Kidney (tissue), 13 donors: ENCODE measurements at regions not wholly inside any gene's neighbourhood (a gene's known extent, or its start where the extent isn't known, plus 50 kb on each side); places are given as distances from the start of the nearest gene placed in this dataset.
A peak's percentile ranks its signal among the peaks of the same experiment; 100 is the strongest.

Experiments
- DNase-seq, 5 donors: peaks; one replicate each; pipeline ENCODE4 v3.0.0-alpha.2; 2013 to 2020
- FAIRE-seq: peaks from 2 replicates; lab custom pipeline; 2012; peaks lifted over from hg19 to GRCh38; lab: Jason Lieb, UNC
- H3K27ac ChIP-seq, 2 donors: one replicate each; pipeline ENCODE4 v1.7.0; 2013; ENCODE audit warnings: low read depth in 2 of 2, low read length in 2 of 2, inconsistent platforms in 1 of 2
- H3K27me3 ChIP-seq: one replicate; pipeline ENCODE4 v1.7.1; 2013; ENCODE audit warnings: low read length, inconsistent platforms; ENCODE audit not compliant: control insufficient read depth, insufficient read depth
- H3K36me3 ChIP-seq, 3 donors: one replicate each; pipeline versions ENCODE4 v1.7.0 to v1.7.1; 2013; ENCODE audit warnings: low read length in 3 of 3, control low read depth in 1 of 3, inconsistent platforms in 1 of 3; ENCODE audit not compliant: insufficient read depth in 3 of 3, control insufficient read depth in 2 of 3
- H3K4me1 ChIP-seq, 3 donors: one replicate each; pipeline versions ENCODE4 v1.7.0 to v1.7.1; 2013; ENCODE audit warnings: low read length in 3 of 3, inconsistent platforms in 1 of 3, low read depth in 1 of 3; ENCODE audit not compliant: control insufficient read depth in 2 of 3, insufficient read depth in 2 of 3
- H3K4me3 ChIP-seq, 3 donors: one replicate each; pipeline versions ENCODE4 v1.7.0 to v1.8.1; 2013; ENCODE audit warnings: low read length in 3 of 3, control low read depth in 1 of 3, inconsistent platforms in 1 of 3
- H3K9ac ChIP-seq, 3 donors: one replicate each; pipeline versions ENCODE4 v1.7.0 to v1.7.1; 2013; ENCODE audit warnings: low read length in 3 of 3, control low read depth in 1 of 3, inconsistent platforms in 1 of 3
- H3K9me3 ChIP-seq, 3 donors: one replicate each; pipeline versions ENCODE4 v1.7.0 to v1.7.1; 2013; ENCODE audit warnings: low read length in 3 of 3, control low read depth in 1 of 3, inconsistent platforms in 1 of 3; ENCODE audit not compliant: control insufficient read depth in 2 of 3, insufficient read depth in 1 of 3
- intact Hi-C: fragments of 100-400 bp; cut with DNase I; formaldehyde crosslinking; loops from one replicate; pipeline ENCODE4 v1.11.1; 2022
- TF ChIP-seq, protein P1 (sequence below): IDR thresholded peaks from 3 replicates; pipeline ENCODE4 v1.5.1; 2012; ENCODE audit warnings: mild to moderate bottlenecking, moderate library complexity, borderline replicate concordance; ENCODE audit not compliant: insufficient read depth; ENCODE audit errors: extremely low read depth
- donor health status: control.
- donor health status: control.
- donor health status: control.
- donor health status: control.
- donor health status: control.
- donor health status: DM: yes; HTN: yes; CAD: no.
- donor health status: Normal renal cell carcinoma (clear cell type).

DNA sequence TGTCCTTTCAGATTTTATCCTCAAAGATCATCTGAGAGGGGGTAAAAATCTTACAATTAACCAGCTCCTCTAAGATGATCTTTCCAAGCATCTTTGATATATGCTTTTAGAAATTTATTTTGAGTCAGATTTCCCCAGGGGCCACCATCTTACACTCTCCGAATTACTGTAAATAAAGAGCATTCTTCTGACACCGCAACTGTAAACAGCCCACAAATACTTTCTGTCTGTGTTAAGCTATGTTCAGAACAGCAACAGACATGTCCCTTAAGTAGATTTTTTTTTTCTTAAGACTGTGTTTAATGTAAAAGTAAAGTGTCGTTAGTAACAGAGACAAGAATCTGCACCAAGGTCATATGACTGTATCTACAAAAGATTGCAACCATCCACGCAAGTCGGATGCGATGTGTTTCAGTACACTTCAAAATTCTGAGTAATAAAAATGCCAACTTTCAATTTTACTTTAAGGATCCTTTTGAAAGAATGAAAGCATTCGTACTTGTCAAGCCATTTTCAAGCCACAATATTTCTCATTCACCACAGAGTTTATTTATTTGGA lies 159.0 kb upstream of the KCNH8 start:
- DNase-seq (no peak), FAIRE-seq (no peak)
- intact Hi-C loops: no loop called here
- Histone ChIP-seq H3K9me3 (peaks cover 0 to 2% (median 0%) of the 10 kb centered on the region in 3 donors), H3K9ac (no peak overlapping the region), H3K36me3 (no peaks in the 10 kb centered on the region), H3K4me1 (no peaks in the 10 kb centered on the region), H3K4me3 (no peak overlapping the region), H3K27me3 (no peaks in the 10 kb centered on the region), H3K27ac (no peak overlapping the region)
- TF ChIP-seq, protein P1, sequence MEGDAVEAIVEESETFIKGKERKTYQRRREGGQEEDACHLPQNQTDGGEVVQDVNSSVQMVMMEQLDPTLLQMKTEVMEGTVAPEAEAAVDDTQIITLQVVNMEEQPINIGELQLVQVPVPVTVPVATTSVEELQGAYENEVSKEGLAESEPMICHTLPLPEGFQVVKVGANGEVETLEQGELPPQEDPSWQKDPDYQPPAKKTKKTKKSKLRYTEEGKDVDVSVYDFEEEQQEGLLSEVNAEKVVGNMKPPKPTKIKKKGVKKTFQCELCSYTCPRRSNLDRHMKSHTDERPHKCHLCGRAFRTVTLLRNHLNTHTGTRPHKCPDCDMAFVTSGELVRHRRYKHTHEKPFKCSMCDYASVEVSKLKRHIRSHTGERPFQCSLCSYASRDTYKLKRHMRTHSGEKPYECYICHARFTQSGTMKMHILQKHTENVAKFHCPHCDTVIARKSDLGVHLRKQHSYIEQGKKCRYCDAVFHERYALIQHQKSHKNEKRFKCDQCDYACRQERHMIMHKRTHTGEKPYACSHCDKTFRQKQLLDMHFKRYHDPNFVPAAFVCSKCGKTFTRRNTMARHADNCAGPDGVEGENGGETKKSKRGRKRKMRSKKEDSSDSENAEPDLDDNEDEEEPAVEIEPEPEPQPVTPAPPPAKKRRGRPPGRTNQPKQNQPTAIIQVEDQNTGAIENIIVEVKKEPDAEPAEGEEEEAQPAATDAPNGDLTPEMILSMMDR: no peak

GRCh38 chr3:18988614-18989229 lies 159.6 kb upstream of the KCNH8 start:
- H3K36me3 ChIP-seq: no peaks in the 10 kb centered on the region
- DNase-seq (peak in 2 of 5 donors; percentile 66 to 71), FAIRE-seq (peak; percentile 33)
- H3K27ac ChIP-seq: no peak overlapping the region
- no peak overlapping the region for H3K9ac ChIP-seq
- intact Hi-C loops: no loop called here
- TF ChIP-seq, protein P1: peak; percentile 35
- H3K27me3 ChIP-seq: no peaks in the 10 kb centered on the region
- H3K4me1 ChIP-seq: no peaks in the 10 kb centered on the region
- peaks cover 0 to under 1% (median 0%) of the 10 kb centered on the region in 3 donors for H3K9me3 ChIP-seq
- no peak overlapping the region for H3K4me3 ChIP-seq

GRCh38 chr3:18987862-18988447 lies 160.4 kb upstream of the KCNH8 start:
- Histone ChIP-seq H3K9ac (no peak overlapping the region), H3K4me1 (no peaks in the 10 kb centered on the region), H3K36me3 (no peaks in the 10 kb centered on the region), H3K9me3 (no peaks in the 10 kb centered on the region), H3K27ac (no peak overlapping the region), H3K27me3 (no peaks in the 10 kb centered on the region), H3K4me3 (no peak overlapping the region)
- DNase-seq: peak in 1 of 5 donors; percentile 2
- intact Hi-C loops: no loop called here
- TF ChIP-seq, protein P1: no peak
- FAIRE-seq: no peak
